Sigmoid colon (tissue), 4 donors: ENCODE measurements at regions not wholly inside any gene's neighbourhood (a gene's known extent, or its start where the extent isn't known, plus 50 kb on each side); places are given as distances from the start of the nearest gene placed in this dataset.

Experiments
- POLR2AphosphoS5 ChIP-seq, 4 donors: sonication (generic); formaldehyde crosslinking; IDR thresholded peaks; one replicate each; pipeline ENCODE4 v1.6.1; 2017; ENCODE audit warnings: antibody characterized with exemption in 4 of 4
- TF ChIP-seq, protein P1 (sequence below), 4 experiments: fragments of 450-650 bp in 3 of 4; fragments of 200-600 bp in 1 of 4; IDR thresholded peaks; one replicate each; pipeline ENCODE4 v1.5.1; 2016 to 2019; ENCODE audit warnings: antibody characterized with exemption in 4 of 4, mild to moderate bottlenecking in 3 of 4, moderate library complexity in 2 of 4

- TF ChIP-seq, protein P1, sequence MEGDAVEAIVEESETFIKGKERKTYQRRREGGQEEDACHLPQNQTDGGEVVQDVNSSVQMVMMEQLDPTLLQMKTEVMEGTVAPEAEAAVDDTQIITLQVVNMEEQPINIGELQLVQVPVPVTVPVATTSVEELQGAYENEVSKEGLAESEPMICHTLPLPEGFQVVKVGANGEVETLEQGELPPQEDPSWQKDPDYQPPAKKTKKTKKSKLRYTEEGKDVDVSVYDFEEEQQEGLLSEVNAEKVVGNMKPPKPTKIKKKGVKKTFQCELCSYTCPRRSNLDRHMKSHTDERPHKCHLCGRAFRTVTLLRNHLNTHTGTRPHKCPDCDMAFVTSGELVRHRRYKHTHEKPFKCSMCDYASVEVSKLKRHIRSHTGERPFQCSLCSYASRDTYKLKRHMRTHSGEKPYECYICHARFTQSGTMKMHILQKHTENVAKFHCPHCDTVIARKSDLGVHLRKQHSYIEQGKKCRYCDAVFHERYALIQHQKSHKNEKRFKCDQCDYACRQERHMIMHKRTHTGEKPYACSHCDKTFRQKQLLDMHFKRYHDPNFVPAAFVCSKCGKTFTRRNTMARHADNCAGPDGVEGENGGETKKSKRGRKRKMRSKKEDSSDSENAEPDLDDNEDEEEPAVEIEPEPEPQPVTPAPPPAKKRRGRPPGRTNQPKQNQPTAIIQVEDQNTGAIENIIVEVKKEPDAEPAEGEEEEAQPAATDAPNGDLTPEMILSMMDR (IDR thresholded peaks at IDR 0.05), result no peak
- TF ChIP-seq POLR2AphosphoS5 (IDR thresholded peaks at IDR 0.05), result no peak
Measured at GRCh38 chr5:130868186-130868840, 296.7 kb downstream of the HINT1 start.
